K562 (cell line): ENCODE measurements at regions not wholly inside any gene's neighbourhood (a gene's known extent, or its start where the extent isn't known, plus 50 kb on each side); places are given as distances from the start of the nearest gene placed in this dataset.

Source experiments
- ATAC-seq: fragments of 200-7000 bp; cut with Tn5 transposase; 3 replicates; pipeline ENCODE4 v1.9.1; 2020; ENCODE audit warnings: moderate library complexity
- BruUV-seq: library from RNA; stranded (reverse); fragments of 400-500 nt; replicated peaks from 2 replicates; lab custom pipeline; 2021; lab: Mats Ljungman, UMichigan
- CTCF ChIA-PET: fragments of 300-600 bp; formaldehyde crosslinking; extraction: SDS; loops from one replicate; lab custom pipeline; 2021; ENCODE audit warnings: low intra/inter-chr PET ratio; lab: Yijun Ruan, JAX
- POLR2A ChIA-PET: fragments of 300-600, 350-650 bp; sonication (Branson Sonifier 250); formaldehyde crosslinking; extraction: SDS; loops from one replicate; lab custom pipeline; 2021; ENCODE audit warnings: antibody characterized with exemption, inconsistent platforms; lab: Yijun Ruan, JAX
- DNase-seq, 4 experiments: peaks; one replicate each; pipeline versions ENCODE4 v3.0.0 to v3.0.0-alpha.2; 2011 to 2018; ENCODE audit warnings: low spot score in 3 of 4, mixed read lengths in 3 of 4; ENCODE audit errors: extremely low read depth in 1 of 4
- FAIRE-seq: peaks from 2 replicates; lab custom pipeline; 2011; peaks lifted over from hg19 to GRCh38; lab: Jason Lieb, UNC
- H2AFZ ChIP-seq: 2 replicates; pipeline ENCODE4 v1.6.0; 2011; ENCODE audit warnings: low read depth, low read length, control low read depth, inconsistent platforms
- H3K27ac ChIP-seq: fragments of 200-600 bp; 3 replicates; pipeline ENCODE4 v1.8.0; 2011; ENCODE audit warnings: low read depth, mild to moderate bottlenecking, control low read depth, inconsistent platforms, low read length, moderate library complexity, mixed read lengths; ENCODE audit errors: extremely low read depth
- H3K27me3 ChIP-seq, 2 experiments: fragments of 300-600 bp in 1 of 2; 2 replicates in 1 of 2; 3 replicates in 1 of 2; pipeline versions ENCODE4 v1.6.0 to v1.8.0; 2011; ENCODE audit warnings: inconsistent platforms in 2 of 2, low read length in 2 of 2, mild to moderate bottlenecking in 1 of 2, mixed read lengths in 1 of 2, moderate library complexity in 1 of 2; ENCODE audit not compliant: control insufficient read depth in 2 of 2, insufficient read depth in 2 of 2
- H3K36me3 ChIP-seq: fragments of 300-600 bp; 3 replicates; pipeline ENCODE4 v1.8.0; 2011; ENCODE audit warnings: mild to moderate bottlenecking, low read length, inconsistent platforms; ENCODE audit not compliant: control insufficient read depth, insufficient read depth
- H3K4me1 ChIP-seq, 2 experiments: fragments of 200-600 bp in 1 of 2; replicated peaks in 1 of 2; 2 replicates in 1 of 2; 3 replicates in 1 of 2; pipeline versions ENCODE4 v1.5.1 to v1.8.0; 2011; ENCODE audit warnings: inconsistent platforms in 2 of 2, low read length in 2 of 2, mild to moderate bottlenecking in 1 of 2, mixed read lengths in 1 of 2, moderate library complexity in 1 of 2; ENCODE audit not compliant: control insufficient read depth in 2 of 2, insufficient read depth in 2 of 2
- H3K4me2 ChIP-seq: 2 replicates; pipeline ENCODE4 v1.6.1; 2011; ENCODE audit warnings: low read length, control low read depth, inconsistent platforms, mixed read lengths; ENCODE audit not compliant: insufficient read depth
- H3K4me3 ChIP-seq: fragments of 200-600 bp; sonication (generic), shearing (Covaris generic); 2 replicates; pipeline ENCODE4 v1.5.1; 2016; ENCODE audit warnings: control low read depth, inconsistent platforms
- H3K79me2 ChIP-seq: fragments of 200-600 bp; 3 replicates; pipeline ENCODE4 v1.8.0; 2011; ENCODE audit warnings: low read length, inconsistent platforms; ENCODE audit not compliant: control insufficient read depth, insufficient read depth
- H3K9ac ChIP-seq, 2 experiments: 2 replicates each; pipeline versions ENCODE4 v1.6.0 to v1.6.1; 2011; ENCODE audit warnings: low read depth in 2 of 2, low read length in 2 of 2, control low read depth in 1 of 2, inconsistent platforms in 1 of 2, mild to moderate bottlenecking in 1 of 2, mixed read lengths in 1 of 2; ENCODE audit not compliant: insufficient read depth in 1 of 2
- H3K9me1 ChIP-seq: one replicate; pipeline ENCODE4 v1.6.0; 2011; ENCODE audit warnings: inconsistent platforms, mild to moderate bottlenecking, low read length, moderate library complexity; ENCODE audit not compliant: control insufficient read depth, insufficient read depth
- H3K9me3 ChIP-seq: replicated peaks from 2 replicates; pipeline ENCODE4 v1.5.1; 2011; ENCODE audit warnings: low read depth, low read length, inconsistent platforms; ENCODE audit not compliant: control insufficient read depth, insufficient read depth
- H4K20me1 ChIP-seq: replicated peaks from 2 replicates; pipeline ENCODE4 v1.6.1; 2011; ENCODE audit warnings: low read length, inconsistent platforms, mixed read lengths; ENCODE audit not compliant: control insufficient read depth, insufficient read depth
- NEUROD1 ChIP-seq: fragments of 150-350 bp; IDR thresholded peaks from 2 replicates; pipeline ENCODE4 v1.6.1; 2014; ENCODE audit warnings: borderline replicate concordance, low read length, low read depth; ENCODE audit not compliant: partially characterized antibody
- NFE2 ChIP-seq: IDR thresholded peaks from 2 replicates; pipeline ENCODE4 v1.6.1; 2014; ENCODE audit warnings: antibody characterized with exemption, low read depth
- PCBP2 ChIP-seq: fragments of 200-400 bp; formaldehyde crosslinking; IDR thresholded peaks from 2 replicates; pipeline ENCODE4 v1.6.1; 2018; ENCODE audit warnings: low read length, low read depth, mild to moderate bottlenecking, moderate library complexity; ENCODE audit not compliant: poor library complexity, severe bottlenecking
- ZNF175 ChIP-seq: fragments of 200-800 bp; sonication (Bioruptor generic); IDR thresholded peaks from 2 replicates; pipeline ENCODE4 v1.6.1; 2016; ENCODE audit warnings: low read depth, mild to moderate bottlenecking, missing genetic modification characterization, missing compliant biosample characterization
- WGBS: fragments of 100-300 bp; shearing (Covaris generic); methylation state at CpG from one replicate; pipeline ENCODE4 v1.1.6; 2016; ENCODE audit warnings: low coverage, mixed read lengths; ENCODE audit not compliant: insufficient coverage; ENCODE audit errors: missing lambda C conversion rate; 5-methylcytosine and 5-hydroxymethylcytosine counted together
- in situ Hi-C: fragments of 300-500 bp; cut with MboI; formaldehyde crosslinking; loops from 4 replicates; pipeline ENCODE4 v1.15.0; 2018; ENCODE audit warnings: inconsistent platforms, mixed read lengths
- intact Hi-C: fragments of 100-400 bp; cut with micrococcal nuclease; formaldehyde crosslinking; loops from 2 replicates; pipeline ENCODE4 v1.14.2; 2022
- TF ChIP-seq, protein P1 (sequence below), 2 experiments: IDR thresholded peaks; 2 replicates each; pipeline ENCODE4 v1.6.1; 2012; ENCODE audit warnings: improper control_type of control experiment in 2 of 2, low read depth in 2 of 2, low read length in 2 of 2, borderline replicate concordance in 1 of 2

DNA sequence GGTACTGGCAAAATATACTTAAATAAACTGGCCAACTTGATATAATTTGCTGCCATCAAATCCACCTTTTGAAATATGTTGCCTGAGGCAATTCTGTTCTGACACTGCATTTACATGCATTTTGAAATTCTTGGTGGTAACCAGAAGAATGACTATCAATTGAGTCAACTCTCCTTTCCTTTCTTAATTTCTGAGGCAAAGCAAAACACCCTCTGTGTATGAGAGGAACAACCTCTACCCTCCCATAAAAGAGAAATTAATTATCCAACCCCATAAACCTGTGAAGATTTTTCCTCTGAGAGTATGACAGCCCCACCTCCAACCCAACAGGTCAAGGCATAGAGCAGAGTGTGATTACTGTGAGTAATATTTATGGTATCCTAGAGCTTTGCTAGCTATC, 286.8 kb downstream of the NR2F1-AS1 start:
- intact Hi-C loops (no loop called here), in situ Hi-C loops (no loop called here)
- no peak for FAIRE-seq
- no TSS peak for BruUV-seq
- Histone ChIP-seq H3K4me2 (no peak overlapping the region), H3K79me2 (no peaks in the 10 kb centered on the region), H3K4me1 (no peaks in the 10 kb centered on the region), H3K27me3 (no peaks in the 10 kb centered on the region), H3K27ac (no peak overlapping the region), H4K20me1 (no peaks in the 10 kb centered on the region), H2AFZ (no peak overlapping the region), H3K4me3 (no peak overlapping the region), H3K9me3 (no peaks in the 10 kb centered on the region), H3K9ac (no peak overlapping the region), H3K9me1 (no peaks in the 10 kb centered on the region), H3K36me3 (no peaks in the 10 kb centered on the region)
- ATAC-seq = no peak
- TF ChIP-seq NEUROD1 (no peak), PCBP2 (no peak)
- TF ChIP-seq, protein P1, sequence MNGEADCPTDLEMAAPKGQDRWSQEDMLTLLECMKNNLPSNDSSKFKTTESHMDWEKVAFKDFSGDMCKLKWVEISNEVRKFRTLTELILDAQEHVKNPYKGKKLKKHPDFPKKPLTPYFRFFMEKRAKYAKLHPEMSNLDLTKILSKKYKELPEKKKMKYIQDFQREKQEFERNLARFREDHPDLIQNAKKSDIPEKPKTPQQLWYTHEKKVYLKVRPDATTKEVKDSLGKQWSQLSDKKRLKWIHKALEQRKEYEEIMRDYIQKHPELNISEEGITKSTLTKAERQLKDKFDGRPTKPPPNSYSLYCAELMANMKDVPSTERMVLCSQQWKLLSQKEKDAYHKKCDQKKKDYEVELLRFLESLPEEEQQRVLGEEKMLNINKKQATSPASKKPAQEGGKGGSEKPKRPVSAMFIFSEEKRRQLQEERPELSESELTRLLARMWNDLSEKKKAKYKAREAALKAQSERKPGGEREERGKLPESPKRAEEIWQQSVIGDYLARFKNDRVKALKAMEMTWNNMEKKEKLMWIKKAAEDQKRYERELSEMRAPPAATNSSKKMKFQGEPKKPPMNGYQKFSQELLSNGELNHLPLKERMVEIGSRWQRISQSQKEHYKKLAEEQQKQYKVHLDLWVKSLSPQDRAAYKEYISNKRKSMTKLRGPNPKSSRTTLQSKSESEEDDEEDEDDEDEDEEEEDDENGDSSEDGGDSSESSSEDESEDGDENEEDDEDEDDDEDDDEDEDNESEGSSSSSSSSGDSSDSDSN (IDR thresholded peaks at IDR 0.05; ENCODE audit: borderline replicate concordance in 1 of 2, low read depth in 2 of 2, low read length in 2 of 2) = no peak
- no peak for DNase-seq
- CTCF ChIA-PET = no interaction called here
- POLR2A ChIA-PET = no interaction called here

DNA sequence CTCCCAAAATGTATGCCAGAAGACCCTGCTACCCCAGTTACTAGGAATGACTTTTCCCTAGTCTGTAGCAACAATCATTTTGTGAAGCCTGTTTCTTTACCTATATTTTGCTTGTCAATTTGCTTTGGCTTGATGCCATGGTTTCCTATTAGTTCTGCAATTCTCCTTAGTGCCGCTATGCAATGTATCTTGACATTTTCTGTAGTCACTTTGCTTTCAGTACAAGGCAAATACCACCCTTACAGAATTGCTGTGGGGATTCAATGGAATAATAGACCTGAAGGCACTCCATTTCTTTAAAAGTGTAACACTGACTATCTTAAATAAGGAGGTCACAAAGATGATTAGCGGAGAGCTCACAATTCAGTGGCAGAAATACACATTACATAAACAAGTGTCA, 291.1 kb downstream of the NR2F1-AS1 start:
- no peak overlapping the region for H3K9ac ChIP-seq
- TF ChIP-seq NFE2 (no peak), ZNF175 (no peak)
- WGBS = 3% methylated on average over 2 of the region's 2 CpGs

More for the DNA sequence above, 291.1 kb downstream of the NR2F1-AS1 start:
- H3K4me2 ChIP-seq = no peak overlapping the region
- H3K4me3 ChIP-seq = no peak overlapping the region
- no peaks in the 10 kb centered on the region for H3K79me2 ChIP-seq
- no peaks in the 10 kb centered on the region for H3K9me1 ChIP-seq
- no TSS peak for BruUV-seq
- H4K20me1 ChIP-seq = no peaks in the 10 kb centered on the region
- no peaks in the 10 kb centered on the region for H3K36me3 ChIP-seq
- no peaks in the 10 kb centered on the region for H3K9me3 ChIP-seq
- intact Hi-C loops = no loop called here
- H3K27ac ChIP-seq = no peak overlapping the region
- ATAC-seq = no peak
- POLR2A ChIA-PET = no interaction called here
- CTCF ChIA-PET = no interaction called here
- no peak for DNase-seq
- in situ Hi-C loops = no loop called here
- no peak overlapping the region for H2AFZ ChIP-seq
- no peaks in the 10 kb centered on the region for H3K27me3 ChIP-seq
- FAIRE-seq = no peak
- H3K4me1 ChIP-seq = no peaks in the 10 kb centered on the region
